ENCODE measurements at regions not wholly inside any gene's neighbourhood (a gene's known extent, or its start where the extent isn't known, plus 50 kb on each side); places are given as distances from the start of the nearest gene placed in this dataset.
"Not testable (repeated sequence)": the region's sequence is repeated elsewhere in the genome, so short reads cannot be mapped to it uniquely, and the experiment has no call there.

- Histone ChIP-seq H3K27me3 (no peaks in the 10 kb centered on the region), H3K27ac (no peak overlapping the region), H3K4me1 (ENCODE audit: low read depth) (no peaks in the 10 kb centered on the region), H3K9me3 (ENCODE audit: low read depth) (no peaks in the 10 kb centered on the region), H3K36me3 (no peaks in the 10 kb centered on the region), H3K4me3 (no peak overlapping the region)
- TF ChIP-seq CTCF (IDR thresholded peaks at IDR 0.05; ENCODE audit: low read depth, low read length), result no peak
- DNase-seq (ENCODE audit: low read depth in 1 of 2, low spot score in 1 of 2), result no peak
Measured at GRCh38 chr17:20733923-20734322, 154.4 kb downstream of the CDRT15L2 start.

- no peak for TF ChIP-seq CTCF (IDR thresholded peaks at IDR 0.05; ENCODE audit: low read depth, low read length)
- no peaks in the 10 kb centered on the region for H3K36me3 ChIP-seq
- no peaks in the 10 kb centered on the region for H3K4me1 ChIP-seq (ENCODE audit: low read depth)
- no peaks in the 10 kb centered on the region for H3K27me3 ChIP-seq
- H3K9me3 ChIP-seq (ENCODE audit: low read depth), result no peaks in the 10 kb centered on the region
- DNase-seq (ENCODE audit: low read depth in 1 of 2, low spot score in 1 of 2), result no peak
- H3K27ac ChIP-seq, result no peak overlapping the region
- no peak overlapping the region for H3K4me3 ChIP-seq
Measured at GRCh38 chr17:20735796-20736195, 156.3 kb downstream of the CDRT15L2 start.

GRCh38 chr17:20737636-20738035 is 158.1 kb downstream of the CDRT15L2 start:
- H3K36me3 ChIP-seq; H3K4me3 ChIP-seq; H3K27ac ChIP-seq; H3K4me1 ChIP-seq (ENCODE audit: low read depth); DNase-seq (ENCODE audit: low read depth in 1 of 2, low spot score in 1 of 2); H3K9me3 ChIP-seq (ENCODE audit: low read depth); H3K27me3 ChIP-seq: not testable (repeated sequence)

- Histone ChIP-seq H3K4me3 (no peak overlapping the region), H3K4me1 (ENCODE audit: low read depth) (no peaks in the 10 kb centered on the region), H3K27ac (no peak overlapping the region), H3K9me3 (ENCODE audit: low read depth) (no peaks in the 10 kb centered on the region), H3K27me3 (no peaks in the 10 kb centered on the region), H3K36me3 (no peaks in the 10 kb centered on the region)
- no peak for TF ChIP-seq CTCF (IDR thresholded peaks at IDR 0.05; ENCODE audit: low read depth, low read length)
- no peak for DNase-seq (ENCODE audit: low read depth in 1 of 2, low spot score in 1 of 2)
Measured at GRCh38 chr17:20771104-20771503, 191.6 kb downstream of the CDRT15L2 start.

- no peaks in the 10 kb centered on the region for H3K36me3 ChIP-seq
- no peak for DNase-seq (ENCODE audit: low read depth in 1 of 2, low spot score in 1 of 2)
- no peaks in the 10 kb centered on the region for H3K4me1 ChIP-seq (ENCODE audit: low read depth)
- H3K27me3 ChIP-seq, result no peaks in the 10 kb centered on the region
- no peak overlapping the region for H3K4me3 ChIP-seq
- no peak overlapping the region for H3K27ac ChIP-seq
- no peak for TF ChIP-seq CTCF (IDR thresholded peaks at IDR 0.05; ENCODE audit: low read depth, low read length)
- H3K9me3 ChIP-seq (ENCODE audit: low read depth), result no peaks in the 10 kb centered on the region
Measured at GRCh38 chr17:20774472-20775135, 195.1 kb downstream of the CDRT15L2 start.

- Histone ChIP-seq H3K27ac (no peak overlapping the region), H3K36me3 (no peaks in the 10 kb centered on the region), H3K9me3 (ENCODE audit: low read depth) (no peaks in the 10 kb centered on the region), H3K27me3 (no peaks in the 10 kb centered on the region), H3K4me3 (no peak overlapping the region), H3K4me1 (ENCODE audit: low read depth) (no peaks in the 10 kb centered on the region)
- DNase-seq (ENCODE audit: low read depth in 1 of 2, low spot score in 1 of 2), result no peak
- no peak for TF ChIP-seq CTCF (IDR thresholded peaks at IDR 0.05; ENCODE audit: low read depth, low read length)
Measured at GRCh38 chr17:20775331-20775730, 195.8 kb downstream of the CDRT15L2 start.

All from cardiac muscle cell (in vitro differentiated cells and primary cell).